RWPE2 (cell line): ENCODE measurements at regions not wholly inside any gene's neighbourhood (a gene's known extent, or its start where the extent isn't known, plus 50 kb on each side); places are given as distances from the start of the nearest gene placed in this dataset.

Experiments
- ATAC-seq: fragments of 200-7000 bp; cut with Tn5 transposase; 3 replicates; pipeline ENCODE4 v1.9.1; 2021; ENCODE audit warnings: low read depth
- DNase-seq: peaks from one replicate; pipeline ENCODE4 v3.0.0-alpha.2; 2020; ENCODE audit warnings: low spot score
- H3K27ac ChIP-seq: fragments of 450-650 bp; 2 replicates; pipeline ENCODE4 v1.5.1; 2017; ENCODE audit warnings: mild to moderate bottlenecking; ENCODE audit not compliant: poor library complexity, severe bottlenecking
- H3K27me3 ChIP-seq: fragments of 250-450 bp; sonication (Bioruptor Pico); 2 replicates; pipeline ENCODE4 v1.5.1; 2021; ENCODE audit warnings: mild to moderate bottlenecking, moderate library complexity; ENCODE audit not compliant: insufficient read depth, poor library complexity, severe bottlenecking
- H3K36me3 ChIP-seq: fragments of 250-450 bp; sonication (Bioruptor Pico); 2 replicates; pipeline ENCODE4 v1.5.1; 2020; ENCODE audit warnings: low read depth, mild to moderate bottlenecking, moderate library complexity
- H3K4me1 ChIP-seq: fragments of 250-450 bp; sonication (Bioruptor Pico); 2 replicates; pipeline ENCODE4 v1.5.1; 2021; ENCODE audit warnings: mild to moderate bottlenecking, moderate library complexity; ENCODE audit not compliant: insufficient read depth, poor library complexity, severe bottlenecking
- H3K4me3 ChIP-seq: fragments of 250-450 bp; sonication (Bioruptor Pico); 2 replicates; pipeline ENCODE4 v1.5.1; 2021; ENCODE audit warnings: mild to moderate bottlenecking, moderate library complexity; ENCODE audit not compliant: severe bottlenecking
- H3K9me3 ChIP-seq: fragments of 250-450 bp; sonication (Bioruptor Pico); 2 replicates; pipeline ENCODE4 v1.5.1; 2021; ENCODE audit warnings: mild to moderate bottlenecking, moderate library complexity; ENCODE audit not compliant: severe bottlenecking
- TF ChIP-seq, protein P1 (sequence below): fragments of 450-650 bp; IDR thresholded peaks from one replicate; pipeline ENCODE4 v1.5.1; 2017; ENCODE audit warnings: mild to moderate bottlenecking, moderate library complexity; ENCODE audit not compliant: poor library complexity, severe bottlenecking

DNA sequence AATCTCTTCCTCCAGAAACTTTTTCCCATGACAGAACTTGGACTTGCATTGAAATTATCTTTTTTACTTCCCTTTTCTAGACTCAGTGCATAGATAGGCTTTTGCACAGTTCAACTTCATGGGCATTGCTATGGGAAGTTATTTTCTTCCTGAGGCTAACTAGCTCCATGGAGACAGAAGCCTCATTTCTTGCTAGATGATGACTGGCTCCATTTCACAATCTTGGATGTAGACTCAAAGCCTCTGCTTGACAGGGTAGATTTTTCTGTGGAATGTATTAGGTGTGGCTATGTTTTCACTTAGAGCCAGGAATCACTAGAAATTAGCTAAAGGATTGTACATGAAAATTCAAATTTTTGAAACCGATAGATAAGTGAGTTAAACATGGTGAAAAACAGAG, 884.1 kb upstream of the MGAT4C start:
- peaks cover 5% of the 10 kb centered on the region for H3K4me1 ChIP-seq
- TF ChIP-seq, protein P1, sequence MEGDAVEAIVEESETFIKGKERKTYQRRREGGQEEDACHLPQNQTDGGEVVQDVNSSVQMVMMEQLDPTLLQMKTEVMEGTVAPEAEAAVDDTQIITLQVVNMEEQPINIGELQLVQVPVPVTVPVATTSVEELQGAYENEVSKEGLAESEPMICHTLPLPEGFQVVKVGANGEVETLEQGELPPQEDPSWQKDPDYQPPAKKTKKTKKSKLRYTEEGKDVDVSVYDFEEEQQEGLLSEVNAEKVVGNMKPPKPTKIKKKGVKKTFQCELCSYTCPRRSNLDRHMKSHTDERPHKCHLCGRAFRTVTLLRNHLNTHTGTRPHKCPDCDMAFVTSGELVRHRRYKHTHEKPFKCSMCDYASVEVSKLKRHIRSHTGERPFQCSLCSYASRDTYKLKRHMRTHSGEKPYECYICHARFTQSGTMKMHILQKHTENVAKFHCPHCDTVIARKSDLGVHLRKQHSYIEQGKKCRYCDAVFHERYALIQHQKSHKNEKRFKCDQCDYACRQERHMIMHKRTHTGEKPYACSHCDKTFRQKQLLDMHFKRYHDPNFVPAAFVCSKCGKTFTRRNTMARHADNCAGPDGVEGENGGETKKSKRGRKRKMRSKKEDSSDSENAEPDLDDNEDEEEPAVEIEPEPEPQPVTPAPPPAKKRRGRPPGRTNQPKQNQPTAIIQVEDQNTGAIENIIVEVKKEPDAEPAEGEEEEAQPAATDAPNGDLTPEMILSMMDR: no peak
- ATAC-seq (peak; percentile 88), DNase-seq (no peak)
- no peaks in the 10 kb centered on the region for H3K9me3 ChIP-seq
- no peak overlapping the region for H3K27ac ChIP-seq
- no peak overlapping the region for H3K4me3 ChIP-seq
- no peaks in the 10 kb centered on the region for H3K27me3 ChIP-seq
- H3K36me3 ChIP-seq: no peaks in the 10 kb centered on the region

- no peaks in the 10 kb centered on the region for H3K9me3 ChIP-seq
- H3K4me3 ChIP-seq: no peak overlapping the region
- TF ChIP-seq, protein P1: no peak
- DNase-seq (no peak), ATAC-seq (no peak)
- no peaks in the 10 kb centered on the region for H3K27me3 ChIP-seq
- no peak overlapping the region for H3K27ac ChIP-seq
- H3K4me1 ChIP-seq: peaks cover 5% of the 10 kb centered on the region
- no peaks in the 10 kb centered on the region for H3K36me3 ChIP-seq
Observed at GRCh38 chr12:87137220-87137619, 881.0 kb upstream of the MGAT4C start.

GRCh38 chr12:87136330-87136976, 880.3 kb upstream of the MGAT4C start:
- H3K4me3 ChIP-seq: no peak overlapping the region
- no peak for ATAC-seq
- H3K9me3 ChIP-seq: no peaks in the 10 kb centered on the region
- no peak for DNase-seq
- TF ChIP-seq, protein P1: no peak
- no peaks in the 10 kb centered on the region for H3K27me3 ChIP-seq
- no peaks in the 10 kb centered on the region for H3K36me3 ChIP-seq
- peaks cover 5% of the 10 kb centered on the region for H3K4me1 ChIP-seq
- no peak overlapping the region for H3K27ac ChIP-seq

DNA sequence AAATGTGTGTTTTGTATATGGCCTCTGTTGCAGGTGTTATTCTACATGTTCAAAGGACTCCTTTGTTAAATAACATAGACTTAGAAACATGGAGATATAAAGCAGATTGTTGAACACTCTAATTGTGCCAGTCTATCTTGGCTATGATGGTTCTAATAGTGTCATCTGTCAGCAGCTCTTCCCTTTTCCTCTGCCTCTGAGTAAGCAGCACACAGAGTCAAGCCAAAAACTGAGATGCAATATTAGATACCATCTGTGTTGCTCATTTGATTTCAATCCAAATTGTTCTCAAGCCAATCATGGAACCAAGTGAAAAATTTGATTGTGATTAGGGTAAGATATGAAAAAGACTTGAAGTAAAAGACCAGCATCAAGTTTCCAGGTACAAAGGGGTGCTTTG, 871.1 kb upstream of the MGAT4C start:
- ATAC-seq (peak; percentile 66), DNase-seq (no peak)
- H3K4me1 ChIP-seq: no peaks in the 10 kb centered on the region
- peaks cover 2% of the 10 kb centered on the region for H3K9me3 ChIP-seq
- H3K36me3 ChIP-seq: no peaks in the 10 kb centered on the region
- TF ChIP-seq, protein P1: no peak
- H3K4me3 ChIP-seq: no peak overlapping the region
- H3K27ac ChIP-seq: no peak overlapping the region
- H3K27me3 ChIP-seq: no peaks in the 10 kb centered on the region

GRCh38 chr12:87121896-87122295, 865.7 kb upstream of the MGAT4C start:
- Histone ChIP-seq H3K4me1 (no peaks in the 10 kb centered on the region), H3K36me3 (no peaks in the 10 kb centered on the region), H3K27me3 (no peaks in the 10 kb centered on the region), H3K27ac (no peak overlapping the region), H3K4me3 (no peak overlapping the region), H3K9me3 (peaks cover 2% of the 10 kb centered on the region)
- DNase-seq: no peak
- no peak for ATAC-seq
- TF ChIP-seq, protein P1: no peak
